ENCODE measurements at regions not wholly inside any gene's neighbourhood (a gene's known extent, or its start where the extent isn't known, plus 50 kb on each side); places are given as distances from the start of the nearest gene placed in this dataset.

- no peak for DNase-seq
Measured at GRCh38 chr2:71951083-71951468, 196.6 kb downstream of the CYP26B1 start.

GRCh38 chr2:71950256-71951082, 197.2 kb downstream of the CYP26B1 start:
- DNase-seq: no peak

DNA sequence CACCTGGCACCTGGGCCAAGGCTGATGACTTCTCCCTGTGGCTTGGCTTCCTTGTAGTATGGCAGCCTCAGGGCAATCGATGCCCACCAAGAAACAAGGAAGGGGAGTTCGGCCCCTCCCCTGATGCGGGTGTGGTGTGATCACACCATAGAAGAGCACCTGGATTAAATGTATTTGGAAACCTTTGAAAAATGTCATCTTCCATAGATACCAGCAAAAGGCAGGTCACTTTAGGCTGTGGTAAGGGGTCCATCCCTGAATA, 198.2 kb downstream of the CYP26B1 start:
- DNase-seq: no peak

DNA sequence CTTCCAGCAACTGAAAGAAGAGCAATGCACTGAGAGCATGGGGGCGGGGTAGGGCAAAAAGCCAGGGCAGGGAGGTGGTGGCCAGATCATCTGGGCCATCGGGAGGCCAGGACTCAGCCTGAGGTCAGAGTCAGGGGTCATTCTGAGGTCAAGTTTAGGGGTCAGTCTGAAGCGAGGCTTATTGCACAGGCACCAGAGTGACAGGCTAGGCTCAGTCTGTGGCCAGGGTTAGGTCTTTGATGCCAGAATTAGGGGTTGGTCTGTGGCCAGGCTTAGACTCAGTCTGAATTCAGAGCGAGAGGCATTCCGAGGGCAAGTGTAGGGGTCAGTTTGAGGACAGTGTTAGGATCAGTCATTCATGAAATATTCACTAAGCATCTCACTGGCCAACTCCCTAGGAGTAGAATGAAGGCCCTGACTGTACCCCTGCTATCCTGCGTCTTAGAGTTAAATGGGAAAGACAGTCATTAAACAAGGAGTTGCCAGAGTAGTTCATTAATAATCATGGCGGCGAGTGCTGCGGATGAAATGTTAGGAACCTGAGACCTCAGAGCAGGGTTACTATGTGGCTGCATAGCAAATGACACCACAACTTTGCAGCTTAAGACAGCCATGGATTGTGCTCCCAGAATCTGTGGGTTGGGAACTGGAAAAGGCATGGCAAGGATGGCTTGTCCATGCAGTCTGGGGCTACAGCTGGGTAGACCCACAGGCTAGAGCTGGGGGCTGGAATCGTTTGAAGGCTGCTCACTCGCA, 198.7 kb downstream of the CYP26B1 start:
- DNase-seq: no peak

DNA sequence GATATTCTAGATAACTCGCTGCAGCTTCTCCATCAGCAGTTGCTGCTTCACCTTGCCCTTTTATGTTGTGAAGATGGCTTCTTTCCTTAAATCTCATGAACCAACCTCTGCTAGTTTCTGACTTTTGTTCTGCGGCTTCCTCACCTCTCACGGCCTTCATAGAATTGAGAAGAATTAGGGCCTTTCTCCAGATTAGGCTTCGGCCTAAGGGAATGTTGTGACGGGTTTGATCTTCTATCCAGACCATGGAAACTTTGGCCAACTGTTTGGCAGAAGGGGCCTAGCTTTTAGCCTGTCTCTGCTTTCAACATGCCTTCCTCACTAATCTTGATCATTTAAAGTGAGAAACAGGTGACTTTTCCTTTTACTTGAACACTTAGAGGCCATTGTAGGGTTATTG, 199.9 kb downstream of the CYP26B1 start:
- no peak for DNase-seq

GRCh38 chr2:71945603-71945959, 202.1 kb downstream of the CYP26B1 start:
- no peak for DNase-seq

DNA sequence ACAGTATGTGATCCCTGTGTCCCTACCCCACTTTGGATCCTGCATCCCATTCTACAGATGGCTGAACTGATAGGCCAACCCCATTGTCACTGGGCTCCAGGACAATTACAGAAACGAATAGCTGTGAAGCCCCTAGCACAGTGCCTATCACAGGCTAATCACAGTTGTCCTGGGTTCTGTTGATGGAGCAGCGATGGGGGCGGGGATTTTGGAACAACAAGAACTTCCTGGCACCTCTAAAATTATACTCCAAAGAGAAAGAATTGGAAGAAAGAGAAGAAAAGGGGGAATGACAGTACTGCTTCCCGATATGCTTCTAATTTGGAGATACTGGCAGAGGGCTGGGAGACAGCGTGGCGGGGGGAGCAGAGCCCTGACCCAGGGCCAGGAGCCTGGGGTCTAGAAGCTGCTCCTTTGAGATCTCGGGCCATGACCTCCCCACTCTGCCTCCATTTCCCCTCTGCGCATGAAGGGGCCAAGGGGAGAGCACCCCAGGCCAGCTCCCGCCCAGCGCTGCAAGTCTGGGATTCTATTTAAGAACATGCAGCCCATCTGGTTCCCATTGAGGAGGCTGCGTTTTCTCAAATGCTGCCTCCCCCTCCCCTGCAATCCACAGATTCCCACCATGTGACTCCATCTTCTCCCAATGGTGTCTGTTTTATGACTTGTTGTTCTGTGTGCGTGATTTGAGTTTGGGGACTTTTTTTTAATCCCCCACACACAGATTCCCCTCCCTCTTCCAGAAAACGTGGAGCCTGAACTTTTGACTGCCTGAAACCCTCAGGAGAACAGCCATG, 202.7 kb downstream of the CYP26B1 start:
- DNase-seq: no peak

DNA sequence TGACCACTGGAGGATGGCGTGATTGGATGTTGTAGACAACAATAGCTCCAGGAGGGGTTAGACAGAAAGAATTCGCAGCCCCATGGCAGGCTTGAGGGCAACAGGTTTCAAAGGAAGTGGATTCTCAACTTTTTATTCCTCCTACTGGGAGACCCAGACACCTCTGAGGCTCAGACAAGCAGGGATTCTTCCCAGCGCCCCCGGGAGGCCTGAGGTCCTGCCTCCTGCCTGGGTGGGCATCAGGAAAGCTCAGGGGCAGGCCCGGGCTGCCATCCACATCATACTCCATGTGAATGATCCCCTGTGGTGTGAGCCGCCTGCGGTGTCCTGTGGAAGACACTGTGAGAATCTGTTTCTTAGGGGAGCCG, 203.5 kb downstream of the CYP26B1 start:
- no peak for DNase-seq

GRCh38 chr2:71943238-71944182, 204.2 kb downstream of the CYP26B1 start:
- DNase-seq: peak; percentile 54 to 69

DNA sequence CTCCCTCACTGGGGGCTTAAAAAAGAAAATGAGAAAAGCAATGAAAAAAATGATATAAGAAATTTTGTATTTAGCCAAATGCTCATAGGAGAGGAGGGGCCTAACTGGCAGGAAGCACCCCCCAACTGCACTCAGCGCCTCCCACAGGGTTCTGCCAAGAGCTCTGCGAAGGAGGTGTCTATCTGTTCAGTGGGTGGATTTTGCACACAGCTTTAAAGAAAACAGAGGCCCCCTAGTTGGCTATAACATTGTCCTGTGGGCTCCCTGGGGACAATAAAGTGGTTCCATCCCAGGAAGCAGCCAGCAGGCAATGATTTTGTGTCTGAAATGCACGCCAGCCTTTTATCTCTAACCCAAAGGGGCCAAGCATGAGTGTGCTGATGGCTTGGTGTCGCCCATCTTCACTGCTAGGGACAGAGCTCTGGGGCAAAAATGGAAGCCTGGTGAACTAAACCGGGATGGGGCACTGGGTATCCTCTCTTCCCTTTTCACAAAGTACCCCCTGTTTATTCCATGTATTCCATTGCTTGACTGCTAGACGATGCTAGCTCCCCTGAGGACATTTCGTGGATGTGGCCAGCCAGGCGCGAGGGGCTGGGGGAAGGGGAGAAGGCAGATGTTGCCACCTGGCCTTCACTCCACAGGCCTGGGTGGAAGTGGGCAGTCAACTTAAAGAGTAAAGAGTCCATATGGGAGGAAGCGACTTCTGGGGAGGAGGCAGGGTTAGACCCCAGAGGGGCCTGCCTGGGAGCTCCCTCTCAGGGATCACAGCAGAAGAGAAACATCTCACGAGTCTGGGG, 205.7 kb downstream of the CYP26B1 start:
- DNase-seq: no peak

DNA sequence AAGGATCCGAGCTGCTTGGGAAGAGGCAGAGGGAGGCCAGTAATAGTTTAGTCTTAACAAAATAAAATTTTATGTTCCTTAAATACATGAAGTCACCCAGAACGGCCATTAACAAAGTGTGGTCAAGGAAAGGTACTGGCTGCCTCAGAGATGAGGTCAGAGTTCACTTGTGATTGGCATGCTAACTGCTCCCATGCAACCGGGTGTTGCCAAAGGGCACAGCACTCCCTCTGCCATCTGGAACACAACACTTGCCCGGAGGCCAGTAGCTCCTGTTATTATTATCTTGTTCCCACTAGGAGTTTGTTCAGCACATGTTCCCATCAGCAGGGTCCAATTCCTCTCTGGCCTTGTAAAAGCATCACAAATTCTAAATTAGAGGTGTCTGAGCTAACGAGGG, 207.0 kb downstream of the CYP26B1 start:
- peak; percentile 63 to 84 for DNase-seq

- DNase-seq: no peak
Measured at GRCh38 chr2:71939588-71940535, 207.8 kb downstream of the CYP26B1 start.

DNA sequence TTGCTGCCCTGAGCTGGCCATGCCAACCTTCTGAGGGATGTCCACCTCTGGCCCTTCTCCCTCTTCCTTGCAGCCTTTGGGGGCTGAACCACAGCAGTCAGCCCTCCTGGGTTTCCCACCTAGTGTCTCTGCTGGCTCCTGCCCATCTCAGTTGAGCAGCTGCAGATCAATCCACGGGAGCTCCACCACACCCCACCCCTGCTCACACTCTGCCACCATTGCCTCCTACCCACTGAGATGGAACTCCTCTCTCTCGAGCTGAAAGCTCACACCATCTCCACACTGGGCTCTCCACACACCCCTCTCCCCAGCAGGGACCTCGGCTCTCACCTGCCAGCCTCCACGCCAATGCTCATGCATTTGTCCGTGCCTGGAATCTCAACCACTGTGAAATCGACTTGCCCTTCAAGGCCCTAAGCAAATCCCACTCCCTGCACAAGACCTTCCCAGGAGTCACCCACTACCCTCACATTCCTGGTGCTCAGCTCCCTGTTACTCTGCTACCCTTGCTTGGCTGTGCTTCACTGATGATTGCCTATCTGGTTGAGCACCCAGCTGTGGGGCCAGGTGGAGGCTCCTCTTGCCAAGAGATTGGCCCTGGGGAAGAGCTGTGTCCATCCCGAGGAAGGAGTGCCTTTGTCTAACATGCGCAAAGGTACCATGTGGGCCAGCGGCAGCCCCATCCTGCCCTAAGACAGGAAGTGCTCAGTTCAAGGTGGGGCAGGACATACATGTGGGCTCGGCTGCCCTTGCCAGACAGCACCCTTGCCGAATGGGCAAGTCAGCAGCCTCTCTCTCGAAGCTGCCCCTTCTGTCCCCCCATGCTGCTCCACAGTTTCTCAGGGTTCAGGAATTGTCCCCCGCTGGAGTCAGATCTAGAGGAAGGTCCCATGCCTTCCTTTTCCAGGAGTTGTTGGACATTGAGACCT, 208.7 kb downstream of the CYP26B1 start:
- DNase-seq: no peak

DNA sequence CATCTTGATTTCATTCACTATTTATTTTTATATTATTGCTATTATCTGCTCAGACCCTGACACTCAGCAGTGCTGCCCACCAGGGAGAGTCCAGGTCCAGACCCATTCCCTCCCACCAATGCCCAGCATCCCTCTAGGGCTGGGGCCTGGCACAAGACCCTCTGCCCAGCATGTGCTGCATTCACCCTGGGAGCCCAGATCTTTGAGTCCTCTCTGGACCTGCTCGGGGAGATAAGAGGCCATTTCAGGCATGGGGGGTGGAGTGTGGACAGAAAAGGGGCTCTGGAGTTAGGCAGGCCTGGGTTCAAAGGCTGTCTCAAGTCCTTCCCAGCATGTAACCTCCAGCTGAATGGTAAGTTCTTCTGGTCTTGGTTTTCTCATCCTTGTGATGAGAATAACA, 209.6 kb downstream of the CYP26B1 start:
- no peak for DNase-seq

GRCh38 chr2:71937396-71937795, 210.3 kb downstream of the CYP26B1 start:
- no peak for DNase-seq

DNA sequence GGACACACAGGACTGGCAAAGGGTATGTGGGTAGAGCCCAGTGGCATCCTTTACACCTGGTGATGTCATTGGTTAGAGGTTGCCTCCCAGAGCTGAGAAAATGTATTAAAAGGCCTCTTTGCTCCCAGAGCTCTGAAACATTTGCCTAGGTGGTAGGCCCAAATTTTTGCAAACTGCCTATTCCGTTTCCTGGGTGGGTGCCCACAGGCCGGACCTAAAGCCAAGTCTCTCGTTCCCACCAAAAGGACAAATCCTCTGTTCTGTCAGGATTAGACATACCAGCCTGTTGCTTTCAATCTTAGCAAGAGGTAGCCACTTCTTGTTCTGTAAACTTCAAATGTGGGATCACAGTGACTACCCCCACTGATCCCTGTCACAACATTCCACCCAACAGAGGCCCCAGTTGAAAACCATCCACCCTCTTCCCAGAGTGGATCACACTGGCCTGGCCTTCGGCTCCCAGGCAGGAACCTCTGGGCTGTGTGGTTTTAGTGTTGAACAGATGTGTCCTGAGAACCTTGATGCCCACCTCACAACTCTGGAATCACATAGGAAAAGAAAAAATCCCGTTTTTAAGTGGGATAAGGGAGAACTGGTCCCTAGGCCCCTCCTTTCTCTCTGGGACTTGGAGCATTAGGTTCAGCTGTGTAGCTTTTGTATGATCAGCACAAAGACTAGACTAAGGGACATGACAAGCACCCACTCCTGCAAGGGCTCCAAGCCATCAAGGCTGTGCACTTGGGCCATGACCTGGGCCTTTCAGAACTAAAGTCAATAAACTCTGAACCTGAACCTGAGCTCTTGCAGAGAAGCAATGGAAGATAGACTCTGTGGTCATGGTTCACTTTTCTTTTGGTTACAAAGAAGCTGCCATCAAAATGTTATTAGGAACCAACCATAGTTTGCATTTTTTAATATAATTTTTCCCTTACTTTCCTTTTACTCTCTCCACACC, 211.3 kb downstream of the CYP26B1 start:
- no peak for DNase-seq

GRCh38 chr2:71935262-71935848, 212.3 kb downstream of the CYP26B1 start:
- no peak for DNase-seq

Data from cerebellar nuclear complex (tissue), 1 donor.